KMS-11 (cell line): ENCODE measurements at regions not wholly inside any gene's neighbourhood (a gene's known extent, or its start where the extent isn't known, plus 50 kb on each side); places are given as distances from the start of the nearest gene placed in this dataset.

ENCODE experiments used
- H2AFZ ChIP-seq: fragments of 200-600 bp; sonication (generic); 2 replicates; pipeline ENCODE4 v1.6.1; 2016; ENCODE audit warnings: antibody characterized with exemption, mixed run types, low read depth
- H3K27ac ChIP-seq: fragments of 200-600 bp; sonication (generic); 2 replicates; pipeline ENCODE4 v1.6.1; 2016; ENCODE audit warnings: mild to moderate bottlenecking, mixed run types
- H3K27me3 ChIP-seq: fragments of 200-600 bp; sonication (generic); 2 replicates; pipeline ENCODE4 v1.6.1; 2017; ENCODE audit warnings: mild to moderate bottlenecking, low read depth, mixed run types, moderate library complexity; ENCODE audit not compliant: insufficient read depth
- H3K36me3 ChIP-seq: fragments of 200-600 bp; sonication (generic); 2 replicates; pipeline ENCODE4 v1.6.1; 2017; ENCODE audit warnings: mild to moderate bottlenecking, mixed run types; ENCODE audit not compliant: insufficient read depth
- H3K4me1 ChIP-seq: fragments of 200-600 bp; sonication (generic); 2 replicates; pipeline ENCODE4 v1.6.1; 2016; ENCODE audit warnings: mild to moderate bottlenecking, low read depth, mixed run types; ENCODE audit not compliant: poor library complexity, severe bottlenecking
- H3K4me2 ChIP-seq: fragments of 200-600 bp; sonication (generic); 2 replicates; pipeline ENCODE4 v1.7.0; 2016; ENCODE audit warnings: mild to moderate bottlenecking, mixed run types
- H3K4me3 ChIP-seq: fragments of 200-600 bp; sonication (generic); IDR thresholded peaks from 2 replicates; pipeline ENCODE4 v1.6.1; 2017; ENCODE audit warnings: low read depth, low read length, mixed read lengths; ENCODE audit not compliant: insufficient read depth
- H3K79me2 ChIP-seq: fragments of 200-600 bp; sonication (generic); 2 replicates; pipeline ENCODE4 v1.6.1; 2016; ENCODE audit warnings: low read depth, mixed run types; ENCODE audit not compliant: insufficient read depth
- H3K9ac ChIP-seq: fragments of 200-600 bp; sonication (generic); 2 replicates; pipeline ENCODE4 v1.6.1; 2016; ENCODE audit warnings: mild to moderate bottlenecking, mixed run types
- H4K20me1 ChIP-seq: fragments of 200-600 bp; sonication (generic); 2 replicates; pipeline ENCODE4 v1.6.1; 2016; ENCODE audit warnings: mild to moderate bottlenecking, mixed run types; ENCODE audit not compliant: insufficient read depth
- TF ChIP-seq, protein P1 (sequence below): fragments of 200-600 bp; sonication (generic); conservative IDR thresholded peaks from 2 replicates; pipeline ENCODE4 v1.6.1; 2017; ENCODE audit warnings: low read depth, mild to moderate bottlenecking, antibody characterized with exemption, low read length, moderate library complexity, mixed read lengths

DNA sequence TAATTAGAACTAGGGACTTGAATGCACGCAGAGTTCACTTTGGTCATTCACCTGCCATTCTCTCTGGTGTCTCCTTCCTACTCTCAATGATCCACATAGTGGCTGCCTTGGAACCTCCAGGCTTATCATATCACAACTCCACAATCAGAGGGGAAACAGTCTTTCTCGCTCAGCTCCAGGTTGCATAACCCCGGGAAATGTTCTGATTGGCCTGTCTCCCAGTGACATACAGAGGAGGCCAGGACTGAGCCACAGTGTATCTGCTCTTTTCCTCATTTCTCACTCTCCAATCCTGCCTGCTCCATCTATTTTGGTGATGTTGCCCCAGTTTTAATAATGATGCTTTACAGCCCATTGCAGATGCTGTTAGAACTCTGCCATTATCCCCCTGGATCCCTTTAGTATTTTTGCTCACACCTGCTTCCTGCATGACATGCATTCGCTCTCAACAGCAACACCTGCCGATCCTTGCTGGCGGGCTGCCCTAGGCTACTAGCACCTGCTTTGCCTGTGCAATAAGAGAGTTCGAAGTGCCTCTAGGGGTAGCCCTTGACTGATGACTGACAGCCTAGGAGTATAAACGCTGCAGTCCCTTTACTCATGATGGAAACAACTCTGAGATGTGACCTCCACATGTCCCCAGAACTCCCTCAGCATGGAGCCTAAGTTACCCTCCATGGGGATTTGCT is 211.3 kb upstream of the RPS6KA3 start:
- no peaks in the 10 kb centered on the region for H3K79me2 ChIP-seq
- H3K4me3 ChIP-seq, result no peak overlapping the region
- no peaks in the 10 kb centered on the region for H3K27me3 ChIP-seq
- H4K20me1 ChIP-seq, result no peaks in the 10 kb centered on the region
- no peaks in the 10 kb centered on the region for H3K36me3 ChIP-seq
- no peak overlapping the region for H3K9ac ChIP-seq
- H3K4me2 ChIP-seq, result no peak overlapping the region
- H3K4me1 ChIP-seq, result no peaks in the 10 kb centered on the region
- TF ChIP-seq, protein P1, sequence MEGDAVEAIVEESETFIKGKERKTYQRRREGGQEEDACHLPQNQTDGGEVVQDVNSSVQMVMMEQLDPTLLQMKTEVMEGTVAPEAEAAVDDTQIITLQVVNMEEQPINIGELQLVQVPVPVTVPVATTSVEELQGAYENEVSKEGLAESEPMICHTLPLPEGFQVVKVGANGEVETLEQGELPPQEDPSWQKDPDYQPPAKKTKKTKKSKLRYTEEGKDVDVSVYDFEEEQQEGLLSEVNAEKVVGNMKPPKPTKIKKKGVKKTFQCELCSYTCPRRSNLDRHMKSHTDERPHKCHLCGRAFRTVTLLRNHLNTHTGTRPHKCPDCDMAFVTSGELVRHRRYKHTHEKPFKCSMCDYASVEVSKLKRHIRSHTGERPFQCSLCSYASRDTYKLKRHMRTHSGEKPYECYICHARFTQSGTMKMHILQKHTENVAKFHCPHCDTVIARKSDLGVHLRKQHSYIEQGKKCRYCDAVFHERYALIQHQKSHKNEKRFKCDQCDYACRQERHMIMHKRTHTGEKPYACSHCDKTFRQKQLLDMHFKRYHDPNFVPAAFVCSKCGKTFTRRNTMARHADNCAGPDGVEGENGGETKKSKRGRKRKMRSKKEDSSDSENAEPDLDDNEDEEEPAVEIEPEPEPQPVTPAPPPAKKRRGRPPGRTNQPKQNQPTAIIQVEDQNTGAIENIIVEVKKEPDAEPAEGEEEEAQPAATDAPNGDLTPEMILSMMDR, result no peak
- no peak overlapping the region for H2AFZ ChIP-seq
- no peak overlapping the region for H3K27ac ChIP-seq

DNA sequence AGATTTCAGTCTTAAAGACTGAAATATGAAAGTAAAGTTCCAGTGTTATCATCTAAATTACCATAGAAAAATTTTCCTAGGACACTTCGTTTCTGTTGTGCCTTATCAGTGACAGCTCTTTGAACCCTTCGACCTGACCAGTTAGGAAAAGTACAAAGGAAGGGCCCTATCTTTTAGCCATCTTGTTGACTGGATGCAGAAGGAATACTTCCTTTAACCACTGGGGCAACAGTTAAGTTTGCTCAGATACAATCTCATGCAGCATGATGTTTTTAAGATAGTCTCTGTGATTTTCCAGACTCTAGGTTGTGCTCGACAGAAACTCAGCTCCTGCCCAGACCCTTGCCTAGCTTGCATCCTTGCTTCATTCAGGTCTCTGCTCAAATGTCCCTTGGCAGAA is 210.5 kb upstream of the RPS6KA3 start:
- no peak overlapping the region for H3K27ac ChIP-seq
- H4K20me1 ChIP-seq, result no peaks in the 10 kb centered on the region
- H3K9ac ChIP-seq, result no peak overlapping the region
- no peak overlapping the region for H3K4me2 ChIP-seq
- no peaks in the 10 kb centered on the region for H3K79me2 ChIP-seq
- H3K4me1 ChIP-seq, result no peaks in the 10 kb centered on the region
- H3K4me3 ChIP-seq, result no peak overlapping the region
- H3K36me3 ChIP-seq, result no peaks in the 10 kb centered on the region
- H3K27me3 ChIP-seq, result no peaks in the 10 kb centered on the region
- H2AFZ ChIP-seq, result no peak overlapping the region
- TF ChIP-seq, protein P1, result no peak

DNA sequence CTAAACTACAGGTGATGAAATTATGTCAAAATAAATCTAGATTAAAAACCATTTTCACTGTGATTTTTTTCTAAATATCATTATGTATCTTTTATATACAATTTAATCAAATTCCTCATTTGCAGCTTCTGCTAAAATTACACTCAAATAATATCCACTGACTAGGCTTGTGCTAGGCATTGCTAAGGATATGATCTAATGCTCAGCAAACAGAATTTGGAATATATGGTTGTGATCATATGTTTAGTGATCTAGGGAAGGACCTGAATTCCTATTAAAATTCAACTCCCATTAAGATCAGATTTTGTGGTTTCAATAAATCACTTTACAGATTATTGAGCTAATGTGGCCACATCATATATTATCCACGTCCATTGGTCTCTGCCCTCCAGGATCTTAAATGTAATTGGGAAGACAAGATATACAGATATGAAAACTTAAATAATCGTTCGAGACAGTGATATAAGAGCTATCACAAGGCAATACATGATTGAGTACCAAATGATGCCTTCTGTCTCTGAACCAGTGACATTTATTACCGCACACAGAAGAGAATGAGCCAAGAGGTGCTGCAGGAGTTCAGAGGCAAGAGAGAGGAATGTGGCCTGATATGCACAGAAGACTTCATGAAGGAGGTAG is 206.0 kb upstream of the RPS6KA3 start:
- Histone ChIP-seq H3K27me3 (no peaks in the 10 kb centered on the region), H3K9ac (no peak overlapping the region), H3K36me3 (no peaks in the 10 kb centered on the region), H3K4me2 (no peak overlapping the region), H3K4me3 (no peak overlapping the region), H3K27ac (no peak overlapping the region), H3K79me2 (no peaks in the 10 kb centered on the region), H3K4me1 (no peaks in the 10 kb centered on the region), H4K20me1 (no peaks in the 10 kb centered on the region), H2AFZ (no peak overlapping the region)
- TF ChIP-seq, protein P1, result no peak

DNA sequence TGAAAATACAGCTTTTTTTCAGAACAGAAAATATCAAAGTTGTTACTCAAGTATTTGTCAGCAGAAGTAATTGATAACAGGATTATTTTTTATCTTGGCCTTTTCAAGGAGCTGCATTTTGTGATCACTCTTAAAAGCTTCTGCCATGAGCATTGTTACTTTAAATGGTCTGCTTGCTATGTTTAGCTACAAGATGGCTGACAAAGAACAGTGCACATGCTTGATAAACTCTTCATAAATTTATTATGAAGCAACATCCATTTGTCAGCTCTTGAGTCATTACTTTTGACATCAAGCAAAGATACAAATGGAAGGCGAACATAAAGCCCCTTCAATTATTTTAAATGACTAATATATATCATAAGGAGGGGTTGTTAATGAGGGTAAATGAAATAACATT is 205.4 kb upstream of the RPS6KA3 start:
- H3K9ac ChIP-seq, result no peak overlapping the region
- TF ChIP-seq, protein P1, result no peak

More for the DNA sequence above, 205.4 kb upstream of the RPS6KA3 start:
- Histone ChIP-seq H2AFZ (no peak overlapping the region), H3K4me1 (no peaks in the 10 kb centered on the region), H3K27me3 (no peaks in the 10 kb centered on the region), H3K27ac (no peak overlapping the region), H3K36me3 (no peaks in the 10 kb centered on the region), H3K4me3 (no peak overlapping the region), H3K79me2 (no peaks in the 10 kb centered on the region), H4K20me1 (no peaks in the 10 kb centered on the region), H3K4me2 (no peak overlapping the region)
